B cell (primary cell): ENCODE measurements at regions not wholly inside any gene's neighbourhood (a gene's known extent, or its start where the extent isn't known, plus 50 kb on each side); places are given as distances from the start of the nearest gene placed in this dataset.

Experiments used
- ATAC-seq: fragments of 200-7000 bp; cut with Tn5 transposase; one replicate; pipeline ENCODE4 v1.10.0; 2021; ENCODE audit warnings: low read depth, mild to moderate bottlenecking, moderate number of reproducible peaks, moderate library complexity
- CTCF ChIA-PET: fragments of 350-600 bp; sonication (Branson Sonifier 250); formaldehyde crosslinking; loops from one replicate; lab custom pipeline; 2021; ENCODE audit warnings: antibody characterized with exemption, inconsistent platforms; lab: Charles Lee
- POLR2A ChIA-PET: fragments of 350-600 bp; sonication (Branson Sonifier 250); formaldehyde crosslinking; loops from one replicate; lab custom pipeline; 2021; ENCODE audit warnings: antibody characterized with exemption; lab: Charles Lee
- DNase-seq: peaks from one replicate; pipeline ENCODE4 v3.0.0; 2013
- H2AFZ ChIP-seq: 2 replicates; pipeline ENCODE4 v1.6.1; 2012; ENCODE audit warnings: mild to moderate bottlenecking, low read depth, low read length; ENCODE audit not compliant: insufficient read depth, poor library complexity, severe bottlenecking
- H3K27ac ChIP-seq, 2 donors: 1 replicate in 1 of 2; 2 replicates in 1 of 2; pipeline ENCODE4 v1.5.1; 2012 to 2013; ENCODE audit warnings: low read length in 2 of 2, mild to moderate bottlenecking in 2 of 2, moderate library complexity in 1 of 2
- H3K27me3 ChIP-seq, 4 experiments: fragments of 200-600 bp in 1 of 4; sonication (generic) in 1 of 4; replicated peaks in 1 of 4; 1 replicate in 2 of 4; 2 replicates in 2 of 4; pipeline versions ENCODE4 v1.6.1 to v1.7.0; 2013 to 2016; ENCODE audit warnings: low read length in 3 of 4, mild to moderate bottlenecking in 2 of 4, mixed read lengths in 1 of 4, moderate library complexity in 1 of 4; ENCODE audit not compliant: insufficient read depth in 4 of 4, control insufficient read depth in 3 of 4; ENCODE audit errors: control extremely low read depth in 1 of 4
- H3K36me3 ChIP-seq, 2 experiments: replicated peaks in 1 of 2; 1 replicate in 1 of 2; 2 replicates in 1 of 2; pipeline versions ENCODE4 v1.6.1 to v1.7.1; 2013; ENCODE audit warnings: low read length in 1 of 2; ENCODE audit not compliant: insufficient read depth in 2 of 2, control insufficient read depth in 1 of 2; ENCODE audit errors: control extremely low read depth in 1 of 2, extremely low read depth in 1 of 2
- H3K4me1 ChIP-seq, 2 donors: fragments of 200-600 bp in 1 of 2; sonication (generic) in 1 of 2; 1 replicate in 1 of 2; 2 replicates in 1 of 2; pipeline versions ENCODE4 v1.5.1 to v1.6.1; 2013 to 2017; ENCODE audit warnings: low read length in 2 of 2; ENCODE audit not compliant: control insufficient read depth in 2 of 2, insufficient read depth in 2 of 2
- H3K4me2 ChIP-seq: replicated peaks from 2 replicates; pipeline ENCODE3; 2012; ENCODE audit warnings: mild to moderate bottlenecking, low read depth, low read length; ENCODE audit not compliant: poor library complexity, severe bottlenecking
- H3K4me3 ChIP-seq, 5 experiments: fragments of 200-600 bp in 1 of 5; sonication (generic) in 1 of 5; 1 replicate in 3 of 5; 2 replicates in 2 of 5; pipeline versions ENCODE4 v1.5.1 to v1.7.0; 2011 to 2016; ENCODE audit warnings: low read length in 4 of 5, mild to moderate bottlenecking in 4 of 5, low read depth in 2 of 5, control low read depth in 1 of 5, moderate library complexity in 1 of 5; ENCODE audit not compliant: insufficient read depth in 1 of 5; ENCODE audit errors: control extremely low read depth in 1 of 5, extremely low read depth in 1 of 5
- H3K79me2 ChIP-seq: fragments of 200-600 bp; sonication (generic); one replicate; pipeline ENCODE4 v1.6.0; 2016; ENCODE audit warnings: low read length; ENCODE audit not compliant: control insufficient read depth, insufficient read depth
- H3K9ac ChIP-seq: fragments of 200-600 bp; sonication (generic); 2 replicates; pipeline ENCODE4 v1.6.1; 2017; ENCODE audit warnings: mild to moderate bottlenecking, low read length, moderate library complexity
- H3K9me3 ChIP-seq, 3 donors: one replicate each; pipeline versions ENCODE4 v1.6.1 to v1.7.1; 2013; ENCODE audit warnings: low read length in 2 of 3; ENCODE audit not compliant: control insufficient read depth in 2 of 3, insufficient read depth in 1 of 3; ENCODE audit errors: control extremely low read depth in 1 of 3
- H4K20me1 ChIP-seq: 2 replicates; pipeline ENCODE4 v1.6.0; 2012; ENCODE audit warnings: mild to moderate bottlenecking, low read length; ENCODE audit not compliant: insufficient read depth, control insufficient read depth, poor library complexity, severe bottlenecking
- H3K27ac Mint-ChIP-seq: one replicate; pipeline ENCODE4 v1.8.0; 2021; ENCODE audit warnings: mixed read lengths
- H3K27me3 Mint-ChIP-seq: one replicate; pipeline ENCODE4 v1.8.0; 2021; ENCODE audit warnings: mixed read lengths
- H3K4me1 Mint-ChIP-seq: one replicate; pipeline ENCODE4 v1.8.0; 2021; ENCODE audit warnings: mixed read lengths
- H3K4me3 Mint-ChIP-seq: one replicate; pipeline ENCODE4 v1.8.0; 2021; ENCODE audit warnings: mixed read lengths
- H3K9me3 Mint-ChIP-seq: one replicate; pipeline ENCODE4 v1.8.0; 2022; ENCODE audit warnings: mixed read lengths; ENCODE audit not compliant: insufficient read depth
- CTCF ChIP-seq: fragments of 200-600 bp; IDR thresholded peaks from one replicate; pipeline ENCODE4 v1.8.0; 2022; ENCODE audit warnings: antibody characterized with exemption, mild to moderate bottlenecking
- EZH2 ChIP-seq: IDR thresholded peaks from 2 replicates; pipeline ENCODE4 v1.6.1; 2012; ENCODE audit warnings: borderline replicate concordance, low read depth, mild to moderate bottlenecking, moderate library complexity, low read length; ENCODE audit not compliant: insufficient read depth, poor library complexity, severe bottlenecking
- WGBS: methylation state at CpG from one replicate; pipeline ENCODE4 v1.1.5; 2013; ENCODE audit warnings: missing lambda C conversion rate; ENCODE audit not compliant: insufficient coverage; 5-methylcytosine and 5-hydroxymethylcytosine counted together
- intact Hi-C: fragments of 100-400 bp; cut with micrococcal nuclease; formaldehyde crosslinking; loops from one replicate; pipeline ENCODE4 v1.10.0; 2022

- 100% methylated on average over 2 of the region's 7 CpGs for WGBS
- Histone ChIP-seq H3K4me3 (no peak overlapping the region), H2AFZ (no peak overlapping the region), H3K36me3 (no peaks in the 10 kb centered on the region), H3K4me2 (no peak overlapping the region), H3K9ac (no peak overlapping the region), H3K27ac (no peak overlapping the region), H3K27me3 (no peaks in the 10 kb centered on the region), H3K79me2 (no peaks in the 10 kb centered on the region), H4K20me1 (no peaks in the 10 kb centered on the region), H3K9me3 (peaks cover 0 to 34% (median 4%) of the 10 kb centered on the region in 3 donors), H3K4me1 (no peaks in the 10 kb centered on the region)
- Mint-ChIP-seq H3K27ac (no peak overlapping the region), H3K27me3 (no peaks in the 10 kb centered on the region), H3K4me3 (no peak overlapping the region), H3K4me1 (no peaks in the 10 kb centered on the region), H3K9me3 (peaks cover 3% of the 10 kb centered on the region)
- POLR2A ChIA-PET = no interaction called here
- DNase-seq (no peak), ATAC-seq (no peak)
- intact Hi-C loops = no loop called here
- TF ChIP-seq CTCF (no peak), EZH2 (no peak)
- CTCF ChIA-PET = no interaction called here
Measured at GRCh38 chr13:111484959-111485358, 164.5 kb downstream of the TEX29 start.

- H4K20me1 ChIP-seq = no peaks in the 10 kb centered on the region
- Mint-ChIP-seq H3K4me3 (no peak overlapping the region), H3K9me3 (peaks cover 3% of the 10 kb centered on the region), H3K27me3 (no peaks in the 10 kb centered on the region), H3K4me1 (no peaks in the 10 kb centered on the region), H3K27ac (no peak overlapping the region)
- no peak for ATAC-seq
- H3K27ac ChIP-seq = no peak overlapping the region
- 88% methylated on average over 13 of the region's 20 CpGs for WGBS
- H3K4me2 ChIP-seq = no peak overlapping the region
- H3K36me3 ChIP-seq = no peaks in the 10 kb centered on the region
- H2AFZ ChIP-seq = no peak overlapping the region
- no peak for DNase-seq
- intact Hi-C loops = no loop called here
- H3K27me3 ChIP-seq = no peaks in the 10 kb centered on the region
- H3K9ac ChIP-seq = no peak overlapping the region
- H3K4me3 ChIP-seq = no peak overlapping the region
- H3K4me1 ChIP-seq = no peaks in the 10 kb centered on the region
- peaks cover 0 to 34% (median 4%) of the 10 kb centered on the region in 3 donors for H3K9me3 ChIP-seq
- POLR2A ChIA-PET = no interaction called here
- TF ChIP-seq CTCF (no peak), EZH2 (no peak)
- H3K79me2 ChIP-seq = no peaks in the 10 kb centered on the region
- CTCF ChIA-PET = no interaction called here
Measured at GRCh38 chr13:111485491-111486250, 165.2 kb downstream of the TEX29 start.
